NCI-H2081 (cell line): ENCODE measurements at regions not wholly inside any gene's neighbourhood (a gene's known extent, or its start where the extent isn't known, plus 50 kb on each side); places are given as distances from the start of the nearest gene placed in this dataset.

ENCODE experiments used
- DNase-seq, 2 experiments: peaks; one replicate each; lab custom pipeline; 2025; lab: John Stamatoyannopoulos, UW

DNA sequence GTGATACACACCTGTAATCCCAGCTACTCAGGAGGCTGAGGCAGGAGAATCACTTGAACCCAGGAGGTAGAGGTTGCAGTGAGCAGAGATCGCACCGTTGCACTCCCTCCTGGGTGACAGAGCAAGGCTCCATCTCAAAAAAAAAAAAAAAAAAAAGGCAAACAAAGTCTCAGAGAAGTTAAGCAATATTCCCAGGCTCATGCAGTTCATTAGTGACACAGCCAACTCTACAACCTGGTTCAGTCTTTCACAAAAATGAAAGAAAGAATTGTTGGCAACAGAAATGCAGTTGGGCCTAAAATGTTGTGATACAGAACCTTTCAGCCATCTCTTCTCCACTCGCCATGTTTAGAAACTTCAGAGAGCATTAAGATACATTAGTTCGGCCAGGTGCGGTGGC lies 242.1 kb downstream of the LTN1 start:
- no peak for DNase-seq

DNA sequence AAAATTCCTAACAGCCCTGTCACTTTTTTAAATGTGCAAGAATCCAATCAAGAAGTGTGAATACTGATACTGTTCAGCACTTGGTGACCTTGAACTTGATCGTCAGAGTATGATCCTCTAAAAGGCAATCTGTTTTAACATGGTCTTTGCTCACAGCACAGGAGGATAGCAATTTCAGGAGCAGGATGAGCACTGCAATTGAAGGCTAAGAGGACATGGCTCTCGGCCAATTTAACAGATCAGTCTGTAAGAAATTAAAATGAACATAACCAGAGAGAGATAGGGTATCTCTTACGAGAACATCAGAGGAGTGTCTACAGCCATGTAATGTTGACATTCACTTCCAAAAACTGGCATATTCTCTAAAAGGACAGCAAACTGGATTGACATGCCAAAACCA lies 243.1 kb downstream of the LTN1 start:
- no peak for DNase-seq

DNA sequence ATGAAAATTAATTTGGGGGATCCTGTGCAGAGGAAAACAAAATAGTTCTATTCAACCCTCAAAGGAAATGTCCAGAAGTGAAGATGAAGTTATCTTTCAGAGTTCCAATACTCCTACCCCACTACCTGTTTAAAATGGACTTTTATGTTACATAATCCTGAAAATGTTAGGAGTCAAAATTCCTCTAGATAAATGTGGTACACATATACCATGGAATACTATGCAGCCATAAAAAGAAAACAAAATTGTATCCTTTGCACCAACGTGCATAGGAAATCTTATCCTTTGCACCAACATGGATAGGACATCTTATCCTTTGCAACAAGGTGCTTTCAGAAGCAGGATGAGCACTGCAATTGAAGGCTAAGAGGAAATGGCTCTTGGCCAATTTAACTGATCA lies 245.2 kb downstream of the LTN1 start:
- no peak for DNase-seq

- DNase-seq = no peak
These were observed 246.5 kb downstream of the LTN1 start for GRCh38 chr21:28746166-28746565.

DNA sequence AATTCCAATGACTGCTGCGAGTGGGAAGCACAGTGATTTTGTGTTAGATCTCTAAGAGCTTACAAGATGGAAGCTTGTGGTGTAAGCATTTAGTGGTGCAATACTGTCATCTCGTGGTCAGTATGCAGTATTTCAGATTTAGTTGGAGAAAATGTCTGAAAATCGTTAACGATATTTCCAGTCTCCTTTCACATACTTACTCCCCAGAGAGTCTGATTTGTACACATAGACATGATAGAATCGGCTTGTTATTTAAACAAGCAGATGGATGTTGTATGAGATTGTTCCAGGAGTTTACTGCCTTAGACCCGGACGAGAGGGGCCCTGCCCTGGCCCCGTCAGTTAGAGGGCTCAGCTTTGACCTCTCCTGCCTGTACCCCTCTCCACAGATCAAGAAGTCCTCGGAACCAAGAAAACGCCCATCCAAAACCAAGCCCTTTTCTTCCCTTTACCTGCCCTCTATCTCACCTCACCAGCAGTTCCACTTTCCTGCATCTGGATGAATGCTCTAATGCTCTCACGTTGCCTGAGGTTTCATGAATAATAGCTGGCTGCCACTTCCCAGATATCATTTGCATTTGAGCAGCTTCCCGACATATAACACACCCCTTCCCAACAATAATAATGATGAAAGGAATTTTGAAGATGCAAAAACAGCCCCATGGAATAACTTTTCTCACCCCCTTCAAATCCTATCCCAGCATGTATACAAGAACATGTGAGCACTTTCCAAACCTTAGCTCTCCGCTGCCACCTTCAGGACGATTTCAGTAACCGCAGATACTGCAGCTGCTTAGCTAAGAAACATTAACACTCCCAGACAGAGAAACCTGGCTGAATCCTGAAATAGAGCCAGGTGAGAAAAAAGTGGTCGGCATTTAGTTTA lies 247.3 kb downstream of the LTN1 start:
- DNase-seq = peak; percentile 56 to 68

GRCh38 chr21:28743723-28744122 lies 249.0 kb downstream of the LTN1 start:
- DNase-seq = no peak

GRCh38 chr21:28742527-28742926 lies 250.2 kb downstream of the LTN1 start:
- DNase-seq = no peak

DNA sequence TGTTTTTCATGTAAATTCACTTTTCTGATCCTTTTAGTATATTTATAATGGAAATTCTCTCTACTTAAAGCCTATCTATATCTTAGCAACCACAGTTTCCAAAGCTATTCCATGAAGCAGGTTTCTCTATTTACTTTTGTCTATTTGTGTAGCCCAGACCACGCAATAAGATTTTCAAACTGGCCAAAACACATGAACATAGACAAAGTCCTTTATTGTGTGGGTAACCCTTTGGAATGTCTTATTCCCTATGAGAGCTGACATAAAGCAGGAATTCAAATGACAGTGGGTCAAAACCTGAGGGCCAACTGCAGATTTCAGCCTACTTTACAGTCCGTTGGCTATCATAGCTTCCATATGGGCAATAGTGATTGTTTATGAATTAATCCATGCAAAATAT lies 252.6 kb downstream of the LTN1 start:
- no peak for DNase-seq

- no peak for DNase-seq
These were observed 253.8 kb downstream of the LTN1 start for GRCh38 chr21:28738882-28739281.

DNA sequence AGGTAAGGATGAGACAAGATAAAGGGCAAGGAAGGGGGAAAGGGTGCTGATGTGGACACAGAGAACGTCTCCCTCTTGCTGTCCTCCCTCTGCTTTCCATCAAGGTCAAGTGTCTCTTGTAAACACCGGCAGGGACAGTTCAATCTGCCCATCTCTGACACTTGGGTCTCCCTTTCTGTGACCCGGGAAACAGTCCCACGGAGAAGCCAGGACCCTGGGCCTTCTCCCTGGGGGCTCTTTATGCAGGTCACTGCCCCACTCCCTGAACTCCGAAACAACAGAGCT lies 254.3 kb downstream of the LTN1 start:
- no peak for DNase-seq

GRCh38 chr21:28737674-28738419 lies 254.8 kb downstream of the LTN1 start:
- DNase-seq = no peak

GRCh38 chr21:28734522-28735175 lies 258.0 kb downstream of the LTN1 start:
- DNase-seq = no peak

DNA sequence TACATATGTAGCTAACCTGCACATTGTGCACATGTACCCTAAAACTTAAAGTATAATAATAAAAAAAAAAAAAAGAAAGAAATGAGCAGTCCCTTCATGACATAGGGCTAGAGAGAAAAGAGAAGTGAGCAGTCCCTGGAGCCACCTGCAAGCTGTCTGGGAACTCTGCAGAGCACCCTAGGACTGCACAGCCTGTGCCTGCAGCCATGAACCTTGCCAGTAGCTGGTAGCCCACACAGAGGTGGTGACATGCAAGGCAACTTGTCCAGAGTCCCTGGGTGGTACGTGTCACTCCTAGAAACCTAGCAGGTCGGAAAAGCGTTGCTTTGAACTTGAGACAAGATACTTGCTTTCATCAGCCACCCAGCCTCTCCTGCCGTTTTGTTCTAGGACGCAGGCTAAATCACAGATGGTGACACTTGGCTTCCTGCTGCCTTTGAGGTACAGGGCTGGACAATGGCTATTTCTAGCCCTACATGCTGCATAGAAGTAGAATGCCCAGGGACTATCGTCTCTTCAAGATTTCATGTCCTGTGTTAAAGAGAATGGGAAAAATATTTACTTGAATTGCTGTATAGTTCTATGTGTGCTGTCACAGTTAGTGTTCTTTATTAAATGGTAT lies 260.9 kb downstream of the LTN1 start:
- DNase-seq = no peak

GRCh38 chr21:28729887-28730286 lies 262.8 kb downstream of the LTN1 start:
- no peak for DNase-seq

GRCh38 chr21:28727809-28728208 lies 264.9 kb downstream of the LTN1 start:
- no peak for DNase-seq

DNA sequence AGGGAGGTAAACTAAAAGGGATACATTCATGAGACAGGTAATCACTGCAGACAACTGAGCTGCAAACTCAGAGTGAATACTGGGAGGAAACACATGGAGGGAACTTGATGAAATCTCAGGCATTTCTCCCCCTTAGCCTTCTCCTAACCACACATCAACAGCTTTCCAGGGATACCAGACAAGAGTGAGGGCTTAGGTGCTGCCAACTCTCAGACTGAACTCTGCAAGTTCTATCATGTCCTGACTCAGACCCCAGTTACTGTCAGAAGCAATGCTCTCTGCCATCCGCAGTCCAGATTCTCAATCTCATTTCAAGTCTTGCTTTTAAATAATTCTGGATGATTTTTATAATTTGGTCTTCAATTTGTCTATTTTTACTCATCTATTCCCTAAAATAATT lies 267.3 kb downstream of the LTN1 start:
- DNase-seq = no peak

GRCh38 chr21:28723646-28724045 lies 269.0 kb downstream of the LTN1 start:
- no peak for DNase-seq

GRCh38 chr21:28719723-28720122 lies 273.0 kb downstream of the LTN1 start:
- no peak for DNase-seq

DNA sequence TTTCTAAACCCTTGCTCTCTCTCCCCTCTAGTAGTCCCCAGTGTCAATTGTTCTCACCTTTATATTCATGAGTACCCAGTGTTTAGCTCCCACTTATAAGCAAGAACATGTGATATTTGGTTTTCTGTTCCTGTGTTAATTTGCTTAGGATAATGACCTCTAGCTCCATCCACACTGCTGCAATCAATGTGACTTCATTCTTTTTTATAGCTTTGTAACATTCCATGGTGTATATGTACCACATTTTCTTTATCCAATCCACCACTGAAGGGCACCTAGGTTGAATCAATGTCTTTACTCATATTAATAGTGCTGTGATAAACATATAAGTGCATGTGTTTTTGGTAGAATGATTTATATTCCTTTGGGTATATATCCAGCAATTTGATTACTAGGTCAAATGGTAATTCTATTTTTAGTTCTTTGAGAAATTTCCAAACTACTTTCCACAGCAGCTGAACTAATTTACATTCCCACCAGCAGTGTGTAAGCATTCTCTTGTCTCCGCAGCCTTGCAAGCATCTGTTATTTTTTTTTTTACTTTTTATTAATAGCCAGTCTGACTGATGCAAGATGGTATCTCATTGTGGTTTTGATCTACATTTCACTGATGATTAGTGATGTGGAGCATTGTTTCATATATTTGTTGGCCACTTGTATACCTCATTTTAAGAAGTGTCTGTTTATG lies 277.8 kb downstream of the LTN1 start:
- peak in 1 of 2 experiments; percentile 2 for DNase-seq

DNA sequence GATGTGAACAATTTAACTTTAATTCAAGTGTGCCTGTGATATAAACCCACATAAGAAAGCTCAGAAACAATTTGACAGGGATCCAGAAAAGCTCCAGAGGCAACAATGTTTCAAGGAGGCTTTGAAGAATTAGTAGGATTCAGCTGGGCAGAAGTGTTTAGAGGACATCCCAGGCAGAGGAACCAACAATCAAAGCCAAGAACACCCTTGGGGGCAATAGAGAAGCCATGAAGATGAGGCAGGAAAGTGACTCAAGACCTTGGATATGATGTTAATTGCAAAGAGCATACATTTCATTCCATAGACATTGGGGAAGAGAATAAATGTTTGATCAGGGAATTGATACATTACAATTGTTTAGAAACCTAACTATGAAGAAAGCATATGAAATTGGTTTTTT lies 280.3 kb downstream of the LTN1 start:
- no peak for DNase-seq

GRCh38 chr21:28705616-28706015 lies 287.1 kb downstream of the LTN1 start:
- no peak for DNase-seq

- DNase-seq = peak in 1 of 2 experiments; percentile 41
These were observed 287.9 kb downstream of the LTN1 start for GRCh38 chr21:28704746-28705145.
